Heart right ventricle (tissue), 16 donors: ENCODE measurements at regions not wholly inside any gene's neighbourhood (a gene's known extent, or its start where the extent isn't known, plus 50 kb on each side); places are given as distances from the start of the nearest gene placed in this dataset.
A peak's percentile ranks its signal among the peaks of the same experiment; 100 is the strongest.

Source experiments
- ATAC-seq, 8 donors: fragments of 200-7000 bp; cut with Tn5 transposase; one replicate each; pipeline ENCODE4 v1.9.1; 2020; ENCODE audit warnings: mild to moderate bottlenecking in 8 of 8, moderate library complexity in 8 of 8, moderate number of reproducible peaks in 1 of 8
- DNase-seq, 2 donors: peaks; one replicate each; pipeline ENCODE4 v3.0.0-alpha.2; 2020
- H3K27ac ChIP-seq, 10 donors: fragments of 200-600 bp; sonication (generic) in 2 of 10; one replicate each; pipeline versions ENCODE4 v1.5.0 to v1.8.0; 2020 to 2022; ENCODE audit warnings: mild to moderate bottlenecking in 3 of 10
- H3K27me3 ChIP-seq, 7 donors: fragments of 200-600 bp; one replicate each; pipeline ENCODE4 v1.8.0; 2021 to 2022; ENCODE audit warnings: mild to moderate bottlenecking in 2 of 7
- H3K36me3 ChIP-seq, 9 donors: fragments of 200-600 bp; sonication (generic) in 1 of 9; one replicate each; pipeline versions ENCODE4 v1.5.0 to v1.8.0; 2020 to 2022; ENCODE audit warnings: mild to moderate bottlenecking in 2 of 9
- H3K4me1 ChIP-seq, 9 donors: fragments of 200-600 bp; sonication (generic) in 1 of 9; one replicate each; pipeline versions ENCODE4 v1.5.0 to v1.8.0; 2020 to 2022; ENCODE audit warnings: mild to moderate bottlenecking in 4 of 9
- H3K4me3 ChIP-seq, 10 donors: fragments of 200-600 bp; sonication (generic) in 2 of 10; one replicate each; pipeline versions ENCODE4 v1.5.0 to v1.8.0; 2020 to 2022; ENCODE audit warnings: mild to moderate bottlenecking in 7 of 10, moderate library complexity in 2 of 10
- H3K9me3 ChIP-seq, 11 donors: fragments of 200-600 bp in 10 of 11; sonication (generic) in 2 of 11; one replicate each; pipeline versions ENCODE4 v1.5.0 to v1.8.0; 2013 to 2022; ENCODE audit warnings: mild to moderate bottlenecking in 2 of 11, control low read depth in 1 of 11, moderate library complexity in 1 of 11
- WGBS, 2 donors: extraction: QIAGEN DNeasy Blood & Tissue Kit; methylation state at CpG; one replicate each; pipeline ENCODE4 v1.1.7; 2013; ENCODE audit warnings: inconsistent platforms in 1 of 2; 5-methylcytosine and 5-hydroxymethylcytosine counted together
- intact Hi-C, 10 donors: fragments of 100-400 bp; cut with DNase I; formaldehyde crosslinking; loops; one replicate each; pipeline versions ENCODE4 v1.11.1 to v1.14.2; 2022
- TF ChIP-seq, protein P1 (sequence below), 9 donors: fragments of 200-600 bp; sonication (generic) in 2 of 9; IDR thresholded peaks; one replicate each; pipeline versions ENCODE4 v1.5.0 to v1.8.0; 2021 to 2022; ENCODE audit warnings: antibody characterized with exemption in 9 of 9, mild to moderate bottlenecking in 5 of 9, moderate library complexity in 1 of 9
- donor health status: Arrhythmogenic right ventricular cardiomyopathy.
- donor health status: ischemic (EF 13 %, LVEDD 7.1; RV severe dilation, severe dysfunction).
- donor health status: healthy with polysubstance abuse.
- donor health status: DM: no; HTN: yes; CAD: no.
- donor health status: DM: no; HTN: no; CAD: no.
- donor health status: ischemic (EF 25% LVEDD 6.9; RV normal size, moderate dysfunction).
- donor health status: ischemic (EF 25% LVEDD 5.7; RV mildly dilated, moderate dysfunction).
- donor health status: healthy.
- donor health status: DM: yes; HTN: yes; CAD: no.
- donor health status: Ischemic cardiomyopathy.
- donor health status: ischemic (EF 35%, LVEDD 5.7; RV mildly dilated, moderate dysfunction).
- donor health status: nonischemic (EF 11% LVEDD 7.7; RV severe dilation, severe dysfunction).
- donor health status: DM: yes; HTN: yes; CAD: no.
- donor health status: PGD.
- donor health status: ischemic (EF 29% LVEDD 5.4; RV normal size, mild dysfunction).
- donor health status: nonischemic (EF 23%, LVEDD 6.1; RV moderate dilation, normal function).

- ATAC-seq: peak; percentile 53 to 93 (median 80)
- peaks cover 0 to 53% (median 0%) of the 10 kb centered on the region in 9 donors for H3K36me3 ChIP-seq
- peaks cover 0 to 97% (median 56%) of the 10 kb centered on the region in 9 donors for H3K4me1 ChIP-seq
- intact Hi-C loops: loop anchor here in 2 of 10 donors (5.0 kb wide), 2 partner anchors 67 to 82 kb away; partner anchors contain the start of gene NIBAN1 (in 1 of the 2)
- H3K4me3 ChIP-seq: peak overlapping the region in 2 of 10 donors; percentile 6 to 23
- TF ChIP-seq, protein P1, sequence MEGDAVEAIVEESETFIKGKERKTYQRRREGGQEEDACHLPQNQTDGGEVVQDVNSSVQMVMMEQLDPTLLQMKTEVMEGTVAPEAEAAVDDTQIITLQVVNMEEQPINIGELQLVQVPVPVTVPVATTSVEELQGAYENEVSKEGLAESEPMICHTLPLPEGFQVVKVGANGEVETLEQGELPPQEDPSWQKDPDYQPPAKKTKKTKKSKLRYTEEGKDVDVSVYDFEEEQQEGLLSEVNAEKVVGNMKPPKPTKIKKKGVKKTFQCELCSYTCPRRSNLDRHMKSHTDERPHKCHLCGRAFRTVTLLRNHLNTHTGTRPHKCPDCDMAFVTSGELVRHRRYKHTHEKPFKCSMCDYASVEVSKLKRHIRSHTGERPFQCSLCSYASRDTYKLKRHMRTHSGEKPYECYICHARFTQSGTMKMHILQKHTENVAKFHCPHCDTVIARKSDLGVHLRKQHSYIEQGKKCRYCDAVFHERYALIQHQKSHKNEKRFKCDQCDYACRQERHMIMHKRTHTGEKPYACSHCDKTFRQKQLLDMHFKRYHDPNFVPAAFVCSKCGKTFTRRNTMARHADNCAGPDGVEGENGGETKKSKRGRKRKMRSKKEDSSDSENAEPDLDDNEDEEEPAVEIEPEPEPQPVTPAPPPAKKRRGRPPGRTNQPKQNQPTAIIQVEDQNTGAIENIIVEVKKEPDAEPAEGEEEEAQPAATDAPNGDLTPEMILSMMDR (IDR thresholded peaks at IDR 0.05): no peak
- no peaks in the 10 kb centered on the region for H3K27me3 ChIP-seq
- H3K9me3 ChIP-seq: no peaks in the 10 kb centered on the region
- WGBS, 2 donors: 26 to 47% methylated on average over 3 of the region's 3 CpGs
- peak overlapping the region; percentile 53 to 92 (median 74) for H3K27ac ChIP-seq
- peak in 1 of 2 donors; percentile 64 for DNase-seq
Observed at GRCh38 chr1:184890539-184890973, 83.8 kb downstream of the NIBAN1 start.

GRCh38 chr1:184889902-184890301, 84.4 kb downstream of the NIBAN1 start:
- Histone ChIP-seq H3K9me3 (no peaks in the 10 kb centered on the region), H3K27me3 (no peaks in the 10 kb centered on the region), H3K4me3 (no peak overlapping the region), H3K36me3 (peaks cover 0 to 53% (median 0%) of the 10 kb centered on the region in 9 donors), H3K4me1 (peaks cover 0 to 99% (median 62%) of the 10 kb centered on the region in 9 donors), H3K27ac (peak overlapping the region; percentile 53 to 92 (median 74))
- peak in 3 of 8 donors; percentile 9 to 33 (median 18) for ATAC-seq
- no peak for DNase-seq
- intact Hi-C loops: loop anchor here in 4 of 10 donors (5.0 to 10.0 kb wide), 4 partner anchors 55 to 85 kb away; partner anchors contain the start of gene NIBAN1 (in 2 of the 4)
- 18 to 24% methylated on average over 3 of the region's 3 CpGs for WGBS, 2 donors
- TF ChIP-seq, protein P1 (IDR thresholded peaks at IDR 0.05): no peak

- intact Hi-C loops: loop anchor here in 2 of 10 donors (10.0 kb wide), 2 partner anchors 54 to 86 kb away; partner anchors contain the start of gene NIBAN1 (in 1 of the 2)
- WGBS, 2 donors: 35 to 44% methylated on average over 1 of the region's 1 CpG
- TF ChIP-seq, protein P1 (IDR thresholded peaks at IDR 0.05): no peak
- no peaks in the 10 kb centered on the region for H3K9me3 ChIP-seq
- DNase-seq (no peak), ATAC-seq (no peak)
- H3K27ac ChIP-seq: peak overlapping the region in 9 of 10 donors; percentile 53 to 92 (median 78)
- peaks cover 0 to 98% (median 62%) of the 10 kb centered on the region in 9 donors for H3K4me1 ChIP-seq
- H3K36me3 ChIP-seq: peaks cover 0 to 59% (median 6%) of the 10 kb centered on the region in 9 donors
- no peak overlapping the region for H3K4me3 ChIP-seq
- no peaks in the 10 kb centered on the region for H3K27me3 ChIP-seq
Observed at GRCh38 chr1:184889166-184889565, 85.1 kb downstream of the NIBAN1 start.

DNA sequence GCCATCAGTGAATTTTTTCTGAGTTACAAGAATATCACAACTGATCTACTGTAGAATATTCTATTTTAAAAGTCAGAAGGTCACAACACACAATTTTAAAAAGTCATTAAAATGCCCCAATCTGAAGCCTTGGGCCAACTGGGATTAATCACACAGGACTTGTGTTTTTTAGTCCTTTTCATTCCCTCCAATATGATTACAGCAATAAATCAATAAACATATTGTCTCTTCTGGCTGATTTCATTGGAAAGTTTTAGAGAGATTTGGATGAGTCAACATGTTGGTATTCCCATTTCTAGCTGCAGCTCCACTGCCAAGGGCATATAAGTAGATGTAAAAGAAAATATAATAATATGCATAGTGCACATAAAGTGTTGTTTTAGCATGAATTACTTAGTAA, 85.8 kb downstream of the NIBAN1 start:
- intact Hi-C loops: loop anchor here in 2 of 10 donors (10.0 kb wide), 2 partner anchors 54 to 86 kb away; partner anchors contain the start of gene NIBAN1 (in 1 of the 2)
- H3K27ac ChIP-seq: peak overlapping the region in 6 of 10 donors; percentile 53 to 92 (median 81)
- peaks cover 0 to 97% (median 63%) of the 10 kb centered on the region in 9 donors for H3K4me1 ChIP-seq
- ATAC-seq (no peak), DNase-seq (no peak)
- no peaks in the 10 kb centered on the region for H3K9me3 ChIP-seq
- peaks cover 0 to 63% (median 12%) of the 10 kb centered on the region in 9 donors for H3K36me3 ChIP-seq
- no peak overlapping the region for H3K4me3 ChIP-seq
- no peaks in the 10 kb centered on the region for H3K27me3 ChIP-seq
- TF ChIP-seq, protein P1 (IDR thresholded peaks at IDR 0.05): no peak
